NCI-H2196 (cell line): ENCODE measurements at regions not wholly inside any gene's neighbourhood (a gene's known extent, or its start where the extent isn't known, plus 50 kb on each side); places are given as distances from the start of the nearest gene placed in this dataset.

Experiments
- DNase-seq: peaks from one replicate; lab custom pipeline; 2025; ENCODE audit not compliant: unreplicated experiment; lab: John Stamatoyannopoulos, UW

DNA sequence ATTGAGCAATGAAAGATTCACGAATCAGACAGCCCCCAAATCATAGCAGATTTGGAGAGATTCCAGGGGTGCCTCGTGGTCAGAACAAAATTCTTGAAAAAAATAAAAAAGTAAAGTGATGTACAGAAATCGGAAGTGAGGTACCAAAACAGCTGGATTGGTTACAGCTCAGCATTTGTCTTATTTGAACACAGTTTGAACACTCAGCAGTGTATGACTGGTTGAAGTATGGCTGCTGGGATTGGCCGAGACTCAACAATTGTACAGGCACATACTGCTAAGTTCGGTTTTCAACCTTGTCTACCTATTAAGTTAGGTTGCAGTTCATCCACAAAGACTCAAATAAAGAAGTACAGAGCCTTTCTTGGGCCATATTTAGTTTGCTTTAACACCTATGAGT is 865.4 kb upstream of the TMEM132C start:
- DNase-seq = no peak

DNA sequence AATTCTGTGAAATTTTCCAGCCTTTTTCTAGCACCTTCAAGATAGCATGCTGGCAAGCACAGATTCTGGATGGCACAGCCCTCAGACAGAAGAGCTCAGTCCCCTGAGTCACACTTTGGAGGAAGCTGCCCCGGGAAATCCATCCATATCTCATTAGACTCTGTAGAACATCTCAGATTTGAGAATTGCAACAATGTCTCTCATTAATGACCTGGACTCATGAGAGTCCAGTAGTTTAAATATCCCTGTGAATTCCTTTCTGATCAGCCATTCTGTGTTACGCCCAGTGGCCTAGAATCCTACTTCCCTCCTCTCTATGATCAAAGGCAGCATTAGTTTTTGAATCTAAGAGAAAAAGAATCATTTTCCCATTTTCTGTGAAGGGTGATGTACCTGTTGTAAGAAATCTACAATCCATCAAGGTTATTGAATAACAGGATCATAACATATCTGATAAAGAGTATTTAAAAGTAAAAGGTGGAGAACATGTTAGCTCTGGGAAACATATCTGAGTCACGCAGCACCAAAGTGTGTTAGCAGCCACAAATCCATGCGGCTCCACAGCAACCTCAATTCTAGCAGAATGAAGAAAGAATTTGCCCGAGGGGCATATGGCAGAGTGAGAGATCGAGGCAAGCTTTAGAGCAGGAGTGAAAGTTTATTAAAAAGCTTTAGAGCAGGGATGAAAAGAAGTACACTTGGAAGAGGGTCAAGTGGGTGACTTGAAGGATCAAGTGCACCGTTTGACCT is 855.6 kb upstream of the TMEM132C start:
- DNase-seq = no peak

DNA sequence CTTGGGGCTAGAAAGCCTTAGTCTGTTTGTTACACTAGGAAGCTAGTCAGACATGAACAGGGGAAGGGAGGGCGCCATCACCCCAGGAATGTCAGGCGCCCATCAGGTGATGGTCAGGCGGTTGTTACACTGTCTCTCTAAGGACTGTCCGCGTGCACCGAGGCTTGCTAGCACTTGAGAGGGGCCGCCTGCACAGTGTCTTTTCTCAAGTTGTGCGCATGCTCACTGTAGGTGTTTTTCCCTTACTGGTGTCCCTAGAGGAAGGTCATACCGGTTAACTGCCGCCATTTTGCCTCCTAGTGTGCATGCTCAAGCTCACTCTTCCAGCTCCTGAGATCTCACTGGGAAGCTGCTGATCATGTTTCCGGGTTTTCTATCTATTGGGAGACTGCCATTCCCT is 855.0 kb upstream of the TMEM132C start:
- no peak for DNase-seq

DNA sequence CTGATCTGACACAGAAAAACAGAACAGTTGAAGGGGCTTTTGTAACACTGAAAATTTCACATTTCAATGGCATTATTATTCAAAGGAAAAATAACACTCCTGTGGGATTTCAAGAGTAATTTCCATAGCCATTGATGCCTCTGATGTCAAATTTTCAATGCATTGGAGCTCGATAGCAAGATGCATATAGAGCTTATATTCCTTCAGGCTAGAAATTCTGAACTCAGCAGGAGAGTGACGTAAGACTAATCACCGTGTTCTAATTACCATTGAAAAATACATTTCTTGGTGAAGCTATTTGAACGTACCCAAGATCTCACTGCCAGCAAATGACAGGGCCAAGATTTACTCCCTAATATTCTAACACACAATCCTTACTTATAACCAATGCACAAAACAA is 854.1 kb upstream of the TMEM132C start:
- no peak for DNase-seq

DNA sequence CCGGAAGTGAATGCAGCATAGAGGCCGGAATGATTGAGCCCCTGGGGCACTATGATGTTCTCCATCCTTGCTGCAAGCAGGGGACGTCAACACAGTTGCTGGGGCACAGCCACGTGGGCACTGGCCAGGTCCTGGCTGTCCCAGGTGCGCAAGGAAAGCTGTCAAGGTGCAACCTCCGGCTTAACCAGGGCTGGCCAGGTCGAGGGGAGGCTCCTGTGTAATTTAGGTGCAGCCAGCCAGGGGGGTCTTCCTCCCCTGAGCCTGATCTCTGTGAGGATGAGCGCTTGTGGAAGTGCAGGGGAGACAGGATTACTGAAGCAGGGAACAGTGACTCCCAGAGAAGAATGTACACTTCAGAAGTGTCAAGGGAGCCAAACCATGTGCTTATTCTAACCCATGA is 852.8 kb upstream of the TMEM132C start:
- no peak for DNase-seq

DNA sequence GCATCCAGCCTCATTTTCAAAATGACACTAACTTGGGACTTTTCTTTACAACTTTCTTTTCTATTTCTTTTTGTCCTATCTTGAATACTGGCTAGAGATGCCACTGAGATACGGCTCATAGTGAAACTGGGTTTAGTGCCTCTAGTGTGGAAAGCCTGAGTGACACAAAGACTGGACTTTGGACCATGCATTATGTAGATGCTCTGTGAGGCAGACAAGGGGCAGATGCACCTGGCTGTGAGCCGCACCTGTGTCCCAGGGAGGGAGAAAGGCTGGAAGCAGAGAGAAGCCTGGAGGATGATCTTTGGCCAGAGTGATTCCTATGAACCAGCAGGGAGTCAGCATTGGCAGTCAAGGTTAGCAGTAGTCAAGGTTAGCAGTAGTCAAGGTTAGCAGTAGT is 852.3 kb upstream of the TMEM132C start:
- no peak for DNase-seq

DNA sequence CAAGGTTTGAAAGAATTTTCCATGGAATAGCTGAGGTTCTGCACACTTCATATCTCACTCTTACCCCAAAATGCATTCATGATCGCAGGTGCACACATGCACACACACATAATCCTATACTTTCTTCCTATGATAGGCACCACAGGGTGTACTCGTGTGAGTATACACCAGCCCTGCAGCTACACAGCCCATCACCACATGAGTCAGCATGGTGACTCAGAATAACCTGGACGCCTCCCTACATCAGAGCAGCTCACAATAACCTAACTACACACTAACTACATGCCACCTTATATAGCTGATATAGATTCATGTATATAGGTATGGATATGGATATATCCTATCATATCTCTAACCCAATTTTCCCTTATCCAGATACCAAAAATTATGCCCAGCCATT is 850.2 kb upstream of the TMEM132C start:
- no peak for DNase-seq

DNA sequence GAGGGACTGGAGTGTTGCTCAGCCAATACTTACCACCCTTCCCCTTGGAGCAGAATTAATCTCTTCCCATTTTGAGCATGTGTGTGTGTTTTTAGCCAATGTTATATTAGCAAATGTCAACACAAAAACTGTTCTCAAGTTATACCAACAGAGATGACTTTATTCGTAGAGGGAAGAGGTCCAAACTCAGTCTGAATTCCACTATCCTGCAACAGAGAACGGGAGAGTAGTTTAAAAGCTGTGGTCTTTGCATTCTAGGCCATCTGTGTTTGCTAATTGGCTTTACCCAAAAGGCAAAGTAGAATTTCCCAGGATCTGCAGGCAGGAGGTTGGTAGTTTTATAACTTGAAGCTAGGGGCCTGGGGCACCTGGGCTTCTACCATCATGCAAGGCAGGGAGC is 847.9 kb upstream of the TMEM132C start:
- no peak for DNase-seq

DNA sequence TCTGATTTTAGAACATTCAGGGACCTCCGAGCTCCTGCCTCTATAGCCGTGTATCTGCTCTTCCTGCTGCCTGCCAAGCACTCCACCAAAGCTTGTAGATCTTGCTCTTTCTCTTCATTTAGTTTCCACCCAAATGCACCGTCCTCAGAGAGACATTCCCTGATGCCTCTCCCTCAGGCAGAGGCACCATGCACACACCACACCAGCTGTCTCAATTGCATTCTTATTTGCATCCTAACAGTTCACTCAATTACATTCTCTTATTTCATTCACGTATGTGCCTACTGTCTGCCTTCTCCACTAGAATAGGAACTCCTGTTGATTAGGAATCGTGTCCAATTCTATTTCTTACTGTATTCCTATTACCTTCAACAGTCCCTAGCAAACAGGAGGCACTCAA is 845.4 kb upstream of the TMEM132C start:
- no peak for DNase-seq

DNA sequence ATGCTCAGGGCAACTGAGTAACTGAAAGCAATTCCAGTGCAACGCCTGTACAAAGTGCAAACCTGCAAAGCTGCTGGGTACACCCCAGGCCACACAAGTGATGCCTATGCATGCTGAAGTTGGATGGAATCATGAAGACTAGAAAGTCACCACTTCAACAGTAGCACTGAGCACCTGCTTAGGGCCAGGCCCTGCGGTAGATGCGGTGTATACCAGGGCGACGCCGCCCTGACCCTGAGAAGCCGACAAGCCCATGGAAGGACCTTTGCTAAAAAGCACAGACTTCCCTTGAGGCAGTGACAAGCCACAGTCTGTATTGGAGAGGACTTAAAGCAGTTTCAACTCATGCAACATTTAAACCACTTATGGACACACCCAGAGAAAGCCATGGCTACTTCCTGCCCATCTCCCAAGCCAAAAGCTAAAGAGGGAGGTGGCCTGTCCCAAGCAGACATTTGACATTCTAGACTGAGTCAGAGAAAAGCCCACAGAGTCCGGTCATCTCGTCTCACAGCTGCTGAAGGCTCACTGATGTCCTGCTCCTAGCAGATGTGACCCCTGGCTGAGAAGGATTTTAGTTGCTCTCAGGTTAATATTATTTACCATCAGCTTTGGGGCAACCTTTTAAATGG is 843.9 kb upstream of the TMEM132C start:
- DNase-seq = no peak

DNA sequence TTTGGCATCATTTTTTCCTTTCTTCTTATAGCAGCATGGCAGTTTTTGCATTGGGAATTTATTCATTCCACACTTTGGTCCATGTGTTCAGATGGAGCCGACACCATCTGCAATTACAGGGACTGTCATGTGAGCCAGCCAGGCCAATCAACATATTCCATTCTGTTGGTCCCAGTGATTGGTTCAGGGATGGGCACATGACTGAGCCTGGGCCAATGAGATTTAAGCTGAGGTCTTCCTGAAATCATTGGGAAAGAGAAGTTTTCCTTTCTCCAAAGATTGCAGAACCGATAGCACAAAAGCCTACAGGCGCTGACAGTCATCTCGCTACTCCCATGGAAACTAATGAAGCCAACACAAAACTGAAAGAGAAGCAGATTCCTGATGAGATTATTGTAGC is 841.5 kb upstream of the TMEM132C start:
- DNase-seq = no peak

DNA sequence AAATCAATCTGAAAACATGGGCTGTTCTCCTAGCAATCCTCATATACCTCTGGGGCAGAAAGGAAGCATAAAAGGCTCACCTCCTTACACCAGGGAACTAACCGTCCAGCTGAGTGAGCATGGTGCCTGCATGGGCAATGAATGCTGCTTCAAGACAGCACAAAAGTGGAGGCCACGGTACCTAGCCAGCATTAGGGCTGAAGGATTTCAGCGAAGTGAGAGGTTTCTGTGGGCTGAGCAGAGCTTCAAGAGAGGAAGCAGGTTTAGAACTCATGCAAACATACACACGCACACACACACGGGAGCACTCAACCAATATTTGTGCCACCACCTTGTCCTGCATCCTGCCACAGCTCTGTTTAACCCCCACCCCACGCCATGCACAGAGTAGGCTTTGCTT is 838.5 kb upstream of the TMEM132C start:
- DNase-seq = no peak

DNA sequence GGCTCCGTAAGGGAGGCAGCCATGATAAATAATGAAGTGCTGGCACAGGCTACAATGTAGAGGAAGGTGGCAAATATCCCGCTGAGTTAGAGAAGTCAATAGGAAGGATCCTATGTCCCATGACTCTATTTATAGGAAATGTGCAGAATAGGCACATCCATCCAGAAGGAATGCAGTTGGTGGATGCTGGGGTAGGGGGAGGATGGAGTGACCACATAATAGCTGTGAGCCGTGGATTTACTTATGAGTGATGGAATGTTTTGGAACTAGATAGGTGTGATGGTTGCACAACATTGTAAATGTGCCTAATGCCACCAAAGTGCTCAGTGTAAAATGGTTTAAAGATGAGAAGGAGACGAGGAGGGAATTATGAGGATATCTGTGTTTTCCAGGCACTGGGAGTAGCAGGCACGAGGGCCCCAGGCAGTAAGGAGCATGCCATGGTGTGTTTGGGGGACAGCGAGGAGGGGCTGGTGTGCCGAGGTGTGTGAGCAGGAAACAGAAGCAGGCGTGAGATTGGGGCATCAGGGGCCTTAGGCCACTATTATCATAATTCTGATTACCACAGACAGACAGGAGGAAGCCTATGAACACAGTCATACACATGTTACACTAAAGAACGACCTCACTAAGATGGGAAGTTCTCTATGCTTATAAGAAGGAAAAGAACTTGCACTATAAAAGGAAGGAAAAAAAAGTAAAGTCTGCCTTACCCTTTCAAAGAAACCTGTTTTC is 837.3 kb upstream of the TMEM132C start:
- DNase-seq = no peak

DNA sequence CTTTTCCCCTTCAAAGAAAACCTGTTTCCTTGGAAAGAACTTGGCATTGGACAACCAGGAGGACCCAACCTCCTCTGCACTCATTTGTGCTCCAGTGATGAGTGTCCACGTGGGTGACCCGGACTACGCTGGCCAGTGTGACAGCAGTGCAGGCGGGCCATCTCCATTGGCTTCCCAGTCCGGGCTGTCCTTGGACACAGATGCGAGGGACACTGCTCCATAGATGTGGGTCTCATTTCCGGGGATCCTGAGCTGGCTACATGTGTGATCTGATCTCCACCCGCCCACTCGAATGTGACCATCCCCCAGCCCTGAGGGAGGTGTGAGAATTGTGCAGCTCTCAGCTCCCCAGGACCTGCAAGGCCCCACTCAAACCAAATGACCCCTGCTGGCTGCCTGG is 836.6 kb upstream of the TMEM132C start:
- no peak for DNase-seq

DNA sequence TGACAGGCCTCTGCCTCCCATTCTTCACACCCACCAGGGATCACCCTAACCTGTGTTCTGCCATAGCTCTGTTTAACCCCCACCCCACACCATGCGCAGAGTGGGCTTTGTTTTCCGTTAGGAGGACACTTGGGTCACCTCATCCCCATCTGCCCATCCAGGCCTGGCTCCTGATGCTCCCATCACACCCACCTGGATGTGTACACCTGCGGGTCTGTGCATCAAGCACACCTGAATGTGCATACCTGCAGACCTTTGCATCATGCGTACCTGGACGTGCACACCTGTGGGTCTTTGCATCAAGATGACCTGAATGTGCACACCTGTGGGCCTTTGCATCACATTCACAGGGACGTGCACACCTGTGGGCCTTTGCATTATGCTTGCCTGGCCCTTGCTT is 835.8 kb upstream of the TMEM132C start:
- DNase-seq = no peak

DNA sequence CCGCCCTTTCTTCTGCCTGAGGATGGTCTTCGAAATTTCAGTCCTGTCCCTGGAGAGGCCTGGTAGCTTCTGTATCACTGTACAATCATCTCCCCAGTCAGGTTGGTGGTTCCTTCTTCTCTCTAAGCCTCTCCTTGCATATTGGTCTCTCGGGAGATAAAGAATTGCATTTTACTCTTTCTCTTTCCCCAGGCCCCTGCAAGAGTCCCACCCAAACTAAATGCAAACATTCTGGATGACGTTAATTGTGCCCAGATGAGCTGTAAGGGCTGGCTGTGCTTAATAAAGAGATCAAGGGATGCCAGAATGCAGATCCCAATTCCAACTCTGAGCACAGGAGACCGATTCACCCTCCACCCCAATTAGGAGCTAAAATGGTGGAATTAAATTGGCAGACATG is 835.4 kb upstream of the TMEM132C start:
- DNase-seq = no peak

DNA sequence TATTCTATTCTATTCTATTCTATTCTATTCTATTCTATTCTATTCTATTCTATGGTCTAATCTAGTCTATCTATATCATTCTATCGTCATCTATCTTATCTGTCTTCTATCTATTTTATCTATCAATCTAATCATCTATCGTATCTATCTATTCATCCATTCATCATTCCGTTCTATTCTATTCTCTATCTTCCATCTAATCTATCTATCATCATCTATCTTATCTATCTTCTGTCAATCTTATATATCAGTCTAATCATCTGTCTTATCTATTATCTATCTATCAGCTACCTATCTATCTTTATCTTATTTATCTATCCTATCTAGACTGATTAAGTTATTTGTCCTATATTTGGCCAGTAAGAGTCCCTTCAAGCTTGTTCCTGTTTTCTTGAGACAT is 831.5 kb upstream of the TMEM132C start:
- no peak for DNase-seq

DNA sequence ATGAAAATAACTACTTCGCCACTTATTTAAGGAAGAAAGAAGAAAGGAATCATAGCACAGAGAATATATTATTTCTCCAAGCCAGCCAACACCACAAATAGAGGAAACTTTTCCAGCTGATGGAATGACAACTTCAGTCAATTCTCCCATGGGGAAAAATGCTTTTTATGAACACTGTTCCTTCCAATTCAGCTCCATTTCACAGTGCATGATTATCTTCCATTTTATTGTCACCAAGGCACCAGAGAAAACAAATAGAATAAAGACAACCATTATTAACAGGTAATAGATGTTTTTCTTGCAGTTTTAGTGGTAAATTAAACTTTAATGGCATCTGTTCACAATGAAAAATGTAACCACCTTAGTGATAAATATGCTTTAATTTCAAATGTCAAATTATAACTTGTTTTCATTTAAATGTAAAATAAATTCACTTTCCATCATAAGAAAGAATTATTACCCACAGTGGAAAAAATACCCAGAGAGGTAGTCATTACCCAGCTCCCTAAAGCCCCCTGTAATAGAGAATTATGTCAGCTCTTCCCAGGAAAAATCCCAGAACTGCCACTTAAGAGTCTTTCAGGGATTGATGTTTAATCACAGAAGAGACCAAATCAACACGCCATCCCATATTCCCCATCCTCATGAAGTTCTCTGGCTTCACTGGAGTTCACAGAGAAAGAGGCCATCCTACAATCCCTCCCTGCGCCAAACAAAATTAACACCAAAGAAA is 828.3 kb upstream of the TMEM132C start:
- DNase-seq = no peak

DNA sequence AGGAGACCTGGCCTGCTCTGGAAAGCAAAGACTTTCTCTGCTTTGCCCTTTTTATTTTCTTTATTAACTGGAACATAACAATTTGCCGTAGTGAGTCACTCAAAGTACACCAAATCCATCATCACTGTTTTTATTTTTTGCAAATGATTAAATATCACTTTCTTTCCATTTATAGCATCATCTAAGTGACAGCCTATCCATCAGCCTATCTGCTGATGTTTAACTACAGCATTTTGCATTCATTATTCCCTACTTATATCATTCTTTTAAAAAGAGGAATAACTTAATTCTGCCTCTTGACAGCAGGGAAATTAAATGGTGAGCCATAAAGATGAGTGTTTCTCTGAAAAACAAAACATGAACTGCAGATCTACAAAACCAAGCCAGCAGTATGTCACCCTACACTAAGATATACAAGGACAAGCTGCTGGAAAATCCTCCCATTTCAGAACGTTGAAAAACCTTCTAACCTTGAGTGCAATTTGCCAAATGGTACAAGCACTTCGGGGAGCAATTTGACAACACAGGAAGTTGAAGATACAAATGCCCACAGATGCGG is 821.3 kb upstream of the TMEM132C start:
- no peak for DNase-seq

DNA sequence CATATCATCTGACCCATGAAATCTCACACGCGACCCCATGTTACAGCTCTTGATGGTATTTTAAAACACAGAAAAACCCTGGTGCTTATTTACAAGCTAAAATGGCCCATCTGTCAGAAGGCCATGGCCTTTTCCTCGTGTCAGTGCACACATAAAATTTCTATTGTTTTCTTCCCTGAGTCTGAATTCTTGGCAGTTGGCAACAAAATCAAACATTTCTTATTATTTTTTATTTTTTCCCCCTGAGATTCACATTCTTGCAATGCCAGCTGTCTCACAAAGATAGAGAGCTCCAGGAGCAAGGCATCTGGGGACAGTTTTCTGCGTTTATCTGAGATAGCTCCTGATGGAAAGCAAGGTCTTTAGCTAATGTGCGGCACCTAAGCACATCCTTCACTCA is 818.1 kb upstream of the TMEM132C start:
- DNase-seq = no peak

DNA sequence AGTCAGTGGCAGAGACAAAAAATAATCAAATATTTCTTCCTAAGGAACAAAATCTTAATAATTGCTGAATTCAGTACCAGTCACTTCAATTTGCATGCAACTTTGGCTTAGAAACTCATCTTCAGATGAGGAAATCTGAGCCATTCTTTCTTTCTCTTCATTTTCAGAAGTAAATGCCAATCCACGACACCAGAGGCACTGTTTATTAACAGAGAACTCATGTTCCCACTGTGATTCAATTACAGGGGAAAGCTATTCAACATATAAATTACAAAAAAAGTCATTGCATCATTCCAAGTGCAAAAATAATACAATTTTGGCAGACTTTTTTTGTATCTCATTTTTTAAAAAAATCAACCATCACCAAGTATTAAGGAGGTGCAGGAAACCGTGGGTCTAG is 816.1 kb upstream of the TMEM132C start:
- DNase-seq = no peak
